HG02981 (cell line): ENCODE measurements at regions not wholly inside any gene's neighbourhood (a gene's known extent, or its start where the extent isn't known, plus 50 kb on each side); places are given as distances from the start of the nearest gene placed in this dataset.
"Not testable (repeated sequence)": the region's sequence is repeated elsewhere in the genome, so short reads cannot be mapped to it uniquely, and the experiment has no call there.

ENCODE experiments used
- ATAC-seq: cut with Tn5 transposase; IDR thresholded peaks from one replicate; pipeline ENCODE4 v1.9.1; 2021; ENCODE audit warnings: mild to moderate bottlenecking, moderate library complexity; ENCODE audit not compliant: unreplicated experiment

GRCh38 chr12:61138415-61138759 lies 1121.8 kb upstream of the USP15 start:
- ATAC-seq = no peak

DNA sequence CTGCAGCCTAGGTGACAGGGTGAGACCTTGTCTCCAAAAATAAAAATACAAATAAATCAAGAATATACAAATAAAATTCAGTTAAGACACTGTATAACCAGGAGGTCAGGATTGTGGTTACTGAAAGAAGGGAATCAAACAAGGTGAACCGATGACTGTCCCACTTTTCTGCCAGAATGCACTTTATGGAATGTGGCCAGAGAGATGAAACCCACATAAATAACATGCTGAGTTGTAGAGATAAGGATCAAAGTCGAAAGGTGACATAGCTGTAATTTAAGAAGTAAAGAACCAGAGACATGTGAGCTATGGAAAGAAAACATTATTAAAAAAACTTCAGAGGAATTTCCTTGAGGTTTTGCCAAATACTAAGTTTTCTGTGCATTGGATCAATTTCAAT lies 1098.2 kb upstream of the USP15 start:
- no peak for ATAC-seq

DNA sequence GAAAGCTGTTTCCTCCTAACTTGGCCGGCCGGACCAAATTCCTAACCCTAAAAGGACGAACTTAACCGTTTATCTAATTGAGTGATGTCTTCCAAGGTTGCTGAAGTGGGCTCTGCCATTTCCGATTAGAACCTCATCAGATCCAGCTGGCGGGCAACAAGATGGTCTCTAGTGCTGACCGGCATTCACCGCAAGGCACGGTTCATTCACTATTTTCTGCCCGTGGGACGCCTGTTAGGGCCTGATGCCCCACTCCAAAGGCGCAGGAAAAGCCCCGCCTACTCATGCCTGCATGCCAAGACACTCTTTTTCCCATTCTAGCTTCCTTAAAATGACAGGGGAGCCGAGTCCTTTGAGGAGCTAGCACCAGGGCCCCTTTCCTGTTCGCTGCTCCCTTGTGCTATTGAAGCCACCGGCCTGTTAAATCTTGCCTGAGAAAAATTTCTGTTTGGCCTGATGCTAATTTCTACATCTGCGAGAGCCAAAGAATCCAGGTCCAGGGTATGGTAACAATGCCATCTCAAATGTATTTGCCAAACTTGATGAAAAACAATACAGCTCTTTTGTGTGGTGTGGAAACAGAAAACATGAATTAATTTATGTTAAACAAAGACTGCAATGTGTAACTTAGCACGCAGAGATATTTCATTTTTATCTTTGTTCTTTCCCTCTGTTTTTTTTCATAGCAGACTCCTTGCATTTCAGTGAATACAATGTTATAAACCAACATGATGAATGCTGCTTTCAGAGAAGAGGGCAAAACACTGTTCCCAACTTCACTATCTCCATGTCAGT lies 1071.2 kb upstream of the USP15 start:
- ATAC-seq = no peak

DNA sequence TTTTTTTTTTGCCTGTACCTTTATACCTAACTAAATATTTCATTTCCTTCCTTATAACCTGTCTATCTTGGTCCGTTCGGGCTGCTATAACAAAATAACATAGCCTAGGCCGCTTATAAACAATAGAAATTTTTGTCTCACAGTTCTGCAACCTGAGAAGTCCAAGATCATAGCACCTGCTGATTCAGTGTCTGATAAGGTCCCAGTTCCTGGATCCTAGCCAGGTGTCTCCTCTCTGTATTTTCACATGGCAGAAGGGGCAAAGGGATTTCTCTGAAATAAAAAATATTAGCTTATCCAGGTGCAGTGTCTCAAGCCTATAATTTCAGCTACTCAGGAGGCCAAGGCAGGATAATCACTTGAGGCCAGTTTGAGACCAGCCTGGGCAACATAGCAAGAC lies 1046.6 kb upstream of the USP15 start:
- ATAC-seq = no peak

DNA sequence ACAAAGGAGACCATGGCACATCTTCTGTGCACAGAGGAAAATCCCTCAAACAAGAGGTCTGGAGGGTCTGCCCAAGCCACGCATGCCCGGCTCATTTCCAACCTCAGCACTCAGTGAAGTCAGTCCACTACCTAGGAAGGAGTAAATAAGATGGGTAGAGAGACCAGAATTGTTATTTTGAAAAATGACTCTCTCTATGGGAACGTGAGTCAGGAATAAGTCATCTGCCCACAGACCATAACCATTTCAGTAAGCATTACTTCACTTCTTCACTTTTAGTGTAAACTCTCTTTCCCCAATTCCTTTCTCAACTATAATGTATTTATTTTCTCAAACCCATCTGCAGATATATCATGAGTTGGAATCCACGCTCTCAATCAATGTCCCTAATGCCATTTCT lies 1039.9 kb upstream of the USP15 start:
- no peak for ATAC-seq

GRCh38 chr12:61232040-61232439 lies 1028.2 kb upstream of the USP15 start:
- no peak for ATAC-seq

GRCh38 chr12:61250303-61250702 lies 1009.9 kb upstream of the USP15 start:
- no peak for ATAC-seq

DNA sequence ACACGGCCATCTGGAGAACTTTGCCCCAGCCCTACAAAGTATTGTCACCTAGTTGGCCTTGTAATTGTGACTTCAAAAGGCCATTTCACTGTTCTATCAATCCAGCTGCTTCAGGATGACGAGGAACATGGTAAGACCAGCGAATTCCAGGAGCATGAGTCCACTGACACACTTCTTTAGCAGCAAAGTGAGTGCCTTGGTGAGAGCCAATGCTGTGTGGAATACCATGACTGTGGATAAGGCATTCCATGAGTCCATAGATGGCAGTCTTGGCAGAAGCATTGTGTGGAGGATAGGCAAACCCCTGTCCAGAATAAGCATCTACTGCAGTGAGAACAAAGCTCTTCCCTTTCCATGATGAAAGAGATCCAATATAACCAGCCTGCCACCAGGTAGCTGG lies 1009.1 kb upstream of the USP15 start:
- no peak for ATAC-seq

- ATAC-seq = no peak
Observed at GRCh38 chr12:61254225-61254624, 1006.0 kb upstream of the USP15 start.

DNA sequence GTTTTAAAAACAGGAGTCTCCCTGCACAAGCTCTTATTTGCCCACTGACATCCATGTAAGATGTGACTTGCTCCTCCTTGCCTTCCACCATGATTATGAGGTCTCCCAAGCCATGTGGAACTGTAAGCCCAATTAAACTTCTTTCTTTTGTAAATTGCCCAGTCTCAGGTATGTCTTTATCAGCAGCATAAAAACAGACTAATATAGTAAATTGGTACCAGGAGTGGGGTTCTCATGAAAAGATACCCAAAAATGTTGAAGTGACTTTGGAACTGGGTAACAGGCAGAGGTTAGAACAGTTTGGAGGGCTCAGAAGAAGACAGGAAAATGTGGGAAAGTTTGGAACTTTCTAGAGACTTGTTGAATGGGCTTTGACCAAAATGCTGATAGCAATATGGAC lies 995.9 kb upstream of the USP15 start:
- ATAC-seq = not testable (repeated sequence)

GRCh38 chr12:61267474-61267873 lies 992.7 kb upstream of the USP15 start:
- ATAC-seq = no peak

- ATAC-seq = no peak
Observed at GRCh38 chr12:61272441-61272840, 987.8 kb upstream of the USP15 start.

GRCh38 chr12:61282790-61283575 lies 977.2 kb upstream of the USP15 start:
- no peak for ATAC-seq

- no peak for ATAC-seq
Observed at GRCh38 chr12:61290473-61290872, 969.7 kb upstream of the USP15 start.

DNA sequence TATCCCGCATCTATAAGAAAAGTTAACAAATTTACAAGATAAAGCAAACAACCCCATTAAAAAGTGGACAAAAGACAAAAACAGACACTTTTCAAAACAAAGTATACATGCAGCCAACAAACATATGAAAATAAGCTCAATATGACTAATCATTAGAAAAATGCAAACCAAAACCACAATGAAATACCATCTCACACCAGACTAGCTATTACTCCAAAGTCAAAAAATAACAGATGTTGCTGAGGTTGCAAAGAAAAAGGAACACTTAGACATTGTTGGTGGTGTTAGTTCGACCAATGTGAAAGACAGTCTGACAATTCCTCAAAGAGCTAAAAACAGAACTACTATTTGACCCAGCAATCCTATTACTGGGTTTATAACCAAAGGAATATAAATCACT lies 968.6 kb upstream of the USP15 start:
- ATAC-seq = no peak

GRCh38 chr12:61294011-61294410 lies 966.2 kb upstream of the USP15 start:
- not testable (repeated sequence) for ATAC-seq

DNA sequence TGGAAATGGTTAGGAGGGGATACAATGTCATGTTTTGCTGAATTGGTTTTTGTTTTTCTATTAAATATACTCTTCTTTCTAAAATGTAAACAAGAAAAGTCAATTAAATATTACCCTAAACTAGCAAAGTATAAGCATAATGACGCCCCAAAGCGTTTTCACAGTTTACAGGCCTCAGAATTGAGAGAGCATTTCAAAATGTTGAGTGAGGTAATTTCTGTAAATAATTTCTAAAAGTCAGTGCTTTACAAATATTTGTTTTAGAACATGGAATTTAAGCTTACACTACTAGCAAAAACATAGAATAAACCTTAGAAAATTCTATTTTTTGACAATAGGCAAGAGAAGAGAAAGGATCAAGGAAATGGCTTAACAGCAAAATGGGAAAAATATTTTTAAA lies 958.4 kb upstream of the USP15 start:
- no peak for ATAC-seq

- ATAC-seq = no peak
Observed at GRCh38 chr12:61302282-61302681, 957.9 kb upstream of the USP15 start.

GRCh38 chr12:61308220-61308619 lies 952.0 kb upstream of the USP15 start:
- no peak for ATAC-seq

GRCh38 chr12:61311413-61311812 lies 948.8 kb upstream of the USP15 start:
- ATAC-seq = no peak

DNA sequence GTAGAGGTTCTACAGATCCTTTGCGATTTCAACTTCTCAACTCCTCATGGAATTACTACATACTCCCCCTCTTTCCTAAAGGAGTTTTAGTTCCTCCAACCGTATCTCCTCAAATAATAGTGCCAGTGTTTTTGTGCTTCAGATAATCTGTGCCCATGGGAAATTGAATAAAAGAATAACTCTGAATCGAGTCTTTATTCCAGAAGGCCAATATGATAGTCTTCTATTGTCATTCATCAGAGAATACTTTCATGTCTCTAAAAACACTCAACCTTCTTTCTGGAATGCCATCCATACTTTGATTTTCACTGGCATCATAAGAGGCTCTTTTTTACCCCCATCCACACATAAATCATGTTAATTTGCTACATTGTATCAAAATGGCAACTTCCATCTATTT lies 911.3 kb upstream of the USP15 start:
- ATAC-seq = no peak

GRCh38 chr12:61355105-61355504 lies 905.1 kb upstream of the USP15 start:
- no peak for ATAC-seq
